SK-N-SH (cell line): ENCODE measurements at regions not wholly inside any gene's neighbourhood (a gene's known extent, or its start where the extent isn't known, plus 50 kb on each side); places are given as distances from the start of the nearest gene placed in this dataset.

ENCODE experiments used
- EP300 ChIP-seq, 2 experiments: IDR thresholded peaks; 2 replicates each; pipeline versions ENCODE4 v1.4.0 to v1.6.1; 2012; ENCODE audit warnings: borderline replicate concordance in 1 of 2, low read depth in 1 of 2, low read length in 1 of 2
- RAD21 ChIP-seq: IDR thresholded peaks from 2 replicates; pipeline ENCODE4 v1.6.1; 2012; ENCODE audit warnings: mild to moderate bottlenecking, low read length
- TF ChIP-seq, protein P1 (sequence below): fragments of 150-350 bp; IDR thresholded peaks from 2 replicates; pipeline ENCODE4 v1.6.1; 2017; ENCODE audit warnings: antibody characterized with exemption, low read length, low read depth, borderline replicate concordance
- TF ChIP-seq, protein P2 (sequence below): fragments of 200-600 bp; sonication (generic); IDR thresholded peaks from 2 replicates; pipeline ENCODE4 v1.6.1; 2017; ENCODE audit warnings: antibody characterized with exemption, mild to moderate bottlenecking, moderate library complexity

GRCh38 chr9:84411683-84412267 lies 71.2 kb upstream of the SLC28A3 start:
- TF ChIP-seq, protein P1, sequence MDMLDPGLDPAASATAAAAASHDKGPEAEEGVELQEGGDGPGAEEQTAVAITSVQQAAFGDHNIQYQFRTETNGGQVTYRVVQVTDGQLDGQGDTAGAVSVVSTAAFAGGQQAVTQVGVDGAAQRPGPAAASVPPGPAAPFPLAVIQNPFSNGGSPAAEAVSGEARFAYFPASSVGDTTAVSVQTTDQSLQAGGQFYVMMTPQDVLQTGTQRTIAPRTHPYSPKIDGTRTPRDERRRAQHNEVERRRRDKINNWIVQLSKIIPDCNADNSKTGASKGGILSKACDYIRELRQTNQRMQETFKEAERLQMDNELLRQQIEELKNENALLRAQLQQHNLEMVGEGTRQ: no peak
- TF ChIP-seq RAD21 (no peak), EP300 (IDR thresholded peaks at IDR 0.05; ENCODE audit: borderline replicate concordance in 1 of 2, low read depth in 1 of 2, low read length in 1 of 2) (no peak)
- TF ChIP-seq, protein P2, sequence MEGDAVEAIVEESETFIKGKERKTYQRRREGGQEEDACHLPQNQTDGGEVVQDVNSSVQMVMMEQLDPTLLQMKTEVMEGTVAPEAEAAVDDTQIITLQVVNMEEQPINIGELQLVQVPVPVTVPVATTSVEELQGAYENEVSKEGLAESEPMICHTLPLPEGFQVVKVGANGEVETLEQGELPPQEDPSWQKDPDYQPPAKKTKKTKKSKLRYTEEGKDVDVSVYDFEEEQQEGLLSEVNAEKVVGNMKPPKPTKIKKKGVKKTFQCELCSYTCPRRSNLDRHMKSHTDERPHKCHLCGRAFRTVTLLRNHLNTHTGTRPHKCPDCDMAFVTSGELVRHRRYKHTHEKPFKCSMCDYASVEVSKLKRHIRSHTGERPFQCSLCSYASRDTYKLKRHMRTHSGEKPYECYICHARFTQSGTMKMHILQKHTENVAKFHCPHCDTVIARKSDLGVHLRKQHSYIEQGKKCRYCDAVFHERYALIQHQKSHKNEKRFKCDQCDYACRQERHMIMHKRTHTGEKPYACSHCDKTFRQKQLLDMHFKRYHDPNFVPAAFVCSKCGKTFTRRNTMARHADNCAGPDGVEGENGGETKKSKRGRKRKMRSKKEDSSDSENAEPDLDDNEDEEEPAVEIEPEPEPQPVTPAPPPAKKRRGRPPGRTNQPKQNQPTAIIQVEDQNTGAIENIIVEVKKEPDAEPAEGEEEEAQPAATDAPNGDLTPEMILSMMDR: no peak
